ENCODE measurements at regions not wholly inside any gene's neighbourhood (a gene's known extent, or its start where the extent isn't known, plus 50 kb on each side); places are given as distances from the start of the nearest gene placed in this dataset.
A peak's percentile ranks its signal among the peaks of the same experiment; 100 is the strongest.

GRCh38 chr1:167166690-167167075, 54.0 kb upstream of the POU2F1 start:
- H3K36me3 ChIP-seq = no peaks in the 10 kb centered on the region
- no peak overlapping the region for H3K4me3 ChIP-seq
- intact Hi-C loops (cut with DNase I) = no loop called here
- H3K27me3 ChIP-seq (replicated peaks; ENCODE audit: insufficient read depth) = no peaks in the 10 kb centered on the region
- peaks cover 12% of the 10 kb centered on the region for H3K4me1 ChIP-seq (replicated peaks)
- DNase-seq (ENCODE audit: low spot score) = no peak
- no peak for TF ChIP-seq CTCF (IDR thresholded peaks at IDR 0.05)
- no peak for TF ChIP-seq POLR2AphosphoS5 (IDR thresholded peaks at IDR 0.05)
- TF ChIP-seq POLR2A (IDR thresholded peaks at IDR 0.05) = no peak
- peak overlapping the region in 1 of 2 donors; percentile 59 for H3K27ac ChIP-seq
- 5% methylated on average over 1 of the region's 1 CpG for WGBS
- H3K9me3 ChIP-seq = no peaks in the 10 kb centered on the region

GRCh38 chr1:167168424-167168823, 52.3 kb upstream of the POU2F1 start:
- 83% methylated on average over 7 of the region's 7 CpGs for WGBS
- Histone ChIP-seq H3K4me1 (replicated peaks) (peaks cover 12% of the 10 kb centered on the region), H3K27me3 (replicated peaks; ENCODE audit: insufficient read depth) (no peaks in the 10 kb centered on the region), H3K9me3 (no peaks in the 10 kb centered on the region), H3K4me3 (no peak overlapping the region), H3K27ac (no peak overlapping the region), H3K36me3 (no peaks in the 10 kb centered on the region)
- TF ChIP-seq POLR2A (IDR thresholded peaks at IDR 0.05) (no peak), CTCF (IDR thresholded peaks at IDR 0.05) (no peak), POLR2AphosphoS5 (IDR thresholded peaks at IDR 0.05) (no peak)
- intact Hi-C loops (cut with DNase I) = no loop called here
- no peak for DNase-seq (ENCODE audit: low spot score)

- Histone ChIP-seq H3K27me3 (replicated peaks; ENCODE audit: insufficient read depth) (no peaks in the 10 kb centered on the region), H3K4me3 (no peak overlapping the region), H3K9me3 (no peaks in the 10 kb centered on the region), H3K27ac (peak overlapping the region in 1 of 2 donors; percentile 2), H3K4me1 (replicated peaks) (peaks cover 12% of the 10 kb centered on the region), H3K36me3 (no peaks in the 10 kb centered on the region)
- TF ChIP-seq POLR2AphosphoS5 (IDR thresholded peaks at IDR 0.05) (no peak), POLR2A (IDR thresholded peaks at IDR 0.05) (no peak), CTCF (IDR thresholded peaks at IDR 0.05) (no peak)
- intact Hi-C loops (cut with DNase I) = no loop called here
- 86% methylated on average over 2 of the region's 2 CpGs for WGBS
- no peak for DNase-seq (ENCODE audit: low spot score)
These were observed 51.0 kb upstream of the POU2F1 start for GRCh38 chr1:167169642-167170041.

Measured in prostate gland (tissue), 2 donors.